Kidney tubule cell (primary cell): ENCODE measurements at regions not wholly inside any gene's neighbourhood (a gene's known extent, or its start where the extent isn't known, plus 50 kb on each side); places are given as distances from the start of the nearest gene placed in this dataset.

ENCODE experiments used
- DNase-seq: peaks from one replicate; pipeline ENCODE4 v3.0.0-alpha.2; 2018; ENCODE audit warnings: low spot score

- no peak for DNase-seq
Measured at GRCh38 chr13:74084375-74084935, 49.7 kb downstream of the KLF12 start.

- no peak for DNase-seq
Measured at GRCh38 chr13:74082741-74083160, 51.5 kb downstream of the KLF12 start.

GRCh38 chr13:74080762-74081161 lies 53.4 kb downstream of the KLF12 start:
- no peak for DNase-seq

- DNase-seq, result no peak
Measured at GRCh38 chr13:74077792-74078191, 56.4 kb downstream of the KLF12 start.

- DNase-seq, result no peak
Measured at GRCh38 chr13:74077375-74077774, 56.8 kb downstream of the KLF12 start.

- peak; percentile 71 for DNase-seq
Measured at GRCh38 chr13:74074723-74075122, 59.5 kb downstream of the KLF12 start.

GRCh38 chr13:74073274-74073673 lies 60.9 kb downstream of the KLF12 start:
- DNase-seq, result no peak

- no peak for DNase-seq
Measured at GRCh38 chr13:74070513-74070912, 63.7 kb downstream of the KLF12 start.

GRCh38 chr13:74070065-74070464 lies 64.1 kb downstream of the KLF12 start:
- no peak for DNase-seq

- no peak for DNase-seq
Measured at GRCh38 chr13:74068471-74068870, 65.7 kb downstream of the KLF12 start.

GRCh38 chr13:74067818-74068217 lies 66.4 kb downstream of the KLF12 start:
- peak; percentile 39 for DNase-seq

- no peak for DNase-seq
Measured at GRCh38 chr13:74066937-74067336, 67.3 kb downstream of the KLF12 start.

- DNase-seq, result no peak
Measured at GRCh38 chr13:74064805-74065312, 69.3 kb downstream of the KLF12 start.

- no peak for DNase-seq
Measured at GRCh38 chr13:74063533-74064100, 70.6 kb downstream of the KLF12 start.

- peak; percentile 66 for DNase-seq
Measured at GRCh38 chr13:74062933-74063332, 71.3 kb downstream of the KLF12 start.

- DNase-seq, result no peak
Measured at GRCh38 chr13:74061926-74062595, 72.1 kb downstream of the KLF12 start.

GRCh38 chr13:74056801-74057542 lies 77.2 kb downstream of the KLF12 start:
- DNase-seq, result no peak

- no peak for DNase-seq
Measured at GRCh38 chr13:74052402-74052928, 81.7 kb downstream of the KLF12 start.

GRCh38 chr13:74048756-74049155 lies 85.4 kb downstream of the KLF12 start:
- no peak for DNase-seq

- peak; percentile 37 for DNase-seq
Measured at GRCh38 chr13:74047931-74048600, 86.1 kb downstream of the KLF12 start.

- no peak for DNase-seq
Measured at GRCh38 chr13:74046431-74046830, 87.8 kb downstream of the KLF12 start.

GRCh38 chr13:74045583-74045982 lies 88.6 kb downstream of the KLF12 start:
- DNase-seq, result no peak
